Activated gamma-delta T cell treated with Interleukin-2 at 50 U/mL for 16 hours (primary cell): ENCODE measurements at regions not wholly inside any gene's neighbourhood (a gene's known extent, or its start where the extent isn't known, plus 50 kb on each side); places are given as distances from the start of the nearest gene placed in this dataset.

ENCODE experiments used
- DNase-seq: peaks from one replicate; pipeline ENCODE4 v3.0.0-alpha.2; 2020

DNA sequence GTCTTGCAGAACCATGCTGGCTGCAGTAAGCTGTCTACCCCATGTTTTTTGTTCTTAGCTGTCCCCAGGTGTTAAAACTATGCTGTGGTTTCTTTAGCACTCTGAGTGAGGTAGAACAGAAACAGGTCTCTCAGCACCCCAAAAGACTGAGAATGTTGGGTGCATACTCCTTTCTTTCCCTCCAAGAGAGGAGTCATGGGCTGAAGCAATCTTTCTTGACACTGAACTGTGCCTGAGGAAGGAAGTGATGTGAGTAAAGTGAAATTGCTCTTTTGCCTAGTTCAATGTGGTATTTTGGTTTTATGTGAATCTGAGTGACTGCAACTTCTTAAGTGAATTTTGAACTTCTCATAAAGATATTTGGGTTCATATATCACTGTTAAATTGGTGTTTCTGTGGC is 138.0 kb upstream of the MCHR2 start:
- DNase-seq = no peak

GRCh38 chr6:100130630-100131029 is 136.6 kb upstream of the MCHR2 start:
- no peak for DNase-seq

- DNase-seq = no peak
Measured at GRCh38 chr6:100126790-100127484, 132.9 kb upstream of the MCHR2 start.

- no peak for DNase-seq
Measured at GRCh38 chr6:100121854-100122609, 128.0 kb upstream of the MCHR2 start.

- DNase-seq = no peak
Measured at GRCh38 chr6:100119261-100119660, 125.2 kb upstream of the MCHR2 start.

DNA sequence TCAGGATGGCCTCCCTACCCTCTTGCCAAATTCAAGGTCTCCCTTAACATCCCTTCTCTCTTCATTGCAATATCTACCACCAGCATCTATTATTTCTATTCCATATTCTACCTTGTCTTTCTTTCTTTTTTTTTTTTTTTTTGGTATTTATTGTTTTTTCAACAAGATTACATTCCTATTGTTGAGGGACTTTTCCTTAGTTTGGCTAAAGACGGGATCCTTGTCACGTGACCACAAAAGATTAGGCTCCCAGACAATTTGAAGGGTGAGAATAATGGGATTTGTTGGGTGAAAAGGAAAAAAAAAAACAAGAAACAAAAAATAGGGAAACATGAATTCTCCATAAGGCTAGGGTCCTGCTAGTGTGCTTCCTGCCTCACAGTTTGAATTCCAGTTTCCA is 124.3 kb upstream of the MCHR2 start:
- DNase-seq = no peak

DNA sequence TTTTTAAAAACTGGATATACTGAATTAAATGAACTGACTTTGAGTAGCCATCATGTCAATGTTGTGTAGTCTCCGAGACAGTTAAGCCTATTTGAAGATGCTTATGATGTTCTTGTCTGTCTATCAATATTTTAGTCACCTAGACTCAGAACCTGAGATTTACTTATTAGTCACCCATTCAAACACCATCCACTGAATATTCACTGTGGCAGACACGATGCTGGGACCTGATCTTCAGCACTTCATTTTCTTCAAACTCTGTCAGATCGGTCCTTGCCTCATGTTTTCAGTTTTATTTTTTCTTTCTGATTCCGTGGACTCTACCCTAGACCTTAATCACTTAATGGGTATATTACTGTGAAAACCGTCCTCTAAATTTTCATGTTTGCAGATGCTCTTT is 123.7 kb upstream of the MCHR2 start:
- no peak for DNase-seq

DNA sequence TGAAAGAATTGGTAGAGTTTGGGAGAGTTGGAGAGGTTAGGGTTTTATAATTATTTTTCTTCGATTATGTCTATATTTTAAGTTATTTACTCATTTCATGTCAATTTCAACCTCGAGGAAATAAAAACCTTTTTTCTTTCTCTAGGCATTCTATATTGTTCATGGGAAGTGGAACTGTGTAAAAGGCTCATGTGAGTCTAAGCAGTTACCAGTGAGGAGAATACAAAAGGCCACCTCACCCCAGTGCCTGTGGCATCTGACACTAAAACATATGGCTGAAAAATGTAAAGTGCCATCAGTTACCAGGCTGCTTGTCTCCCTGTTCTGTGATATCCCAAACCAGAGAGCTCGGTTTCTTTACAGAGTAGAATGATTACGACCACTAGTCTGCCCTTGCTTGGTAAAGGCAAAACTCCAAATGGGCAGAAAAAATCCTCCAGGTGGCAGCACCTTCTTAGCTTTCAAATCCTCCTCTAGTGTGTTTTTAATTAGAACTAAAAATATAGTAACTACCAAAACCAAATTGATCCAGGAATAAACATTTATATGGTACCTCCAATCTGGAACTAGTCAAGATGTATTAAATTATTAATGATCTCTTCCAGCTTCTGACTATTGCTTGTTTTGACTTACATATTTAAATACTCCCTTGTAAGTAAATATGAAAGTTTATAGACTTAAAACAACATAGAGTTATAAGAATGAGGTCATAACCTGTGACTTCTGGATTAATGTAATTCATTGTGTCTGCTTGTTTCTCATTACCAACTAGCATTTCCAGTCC is 122.6 kb upstream of the MCHR2 start:
- no peak for DNase-seq

DNA sequence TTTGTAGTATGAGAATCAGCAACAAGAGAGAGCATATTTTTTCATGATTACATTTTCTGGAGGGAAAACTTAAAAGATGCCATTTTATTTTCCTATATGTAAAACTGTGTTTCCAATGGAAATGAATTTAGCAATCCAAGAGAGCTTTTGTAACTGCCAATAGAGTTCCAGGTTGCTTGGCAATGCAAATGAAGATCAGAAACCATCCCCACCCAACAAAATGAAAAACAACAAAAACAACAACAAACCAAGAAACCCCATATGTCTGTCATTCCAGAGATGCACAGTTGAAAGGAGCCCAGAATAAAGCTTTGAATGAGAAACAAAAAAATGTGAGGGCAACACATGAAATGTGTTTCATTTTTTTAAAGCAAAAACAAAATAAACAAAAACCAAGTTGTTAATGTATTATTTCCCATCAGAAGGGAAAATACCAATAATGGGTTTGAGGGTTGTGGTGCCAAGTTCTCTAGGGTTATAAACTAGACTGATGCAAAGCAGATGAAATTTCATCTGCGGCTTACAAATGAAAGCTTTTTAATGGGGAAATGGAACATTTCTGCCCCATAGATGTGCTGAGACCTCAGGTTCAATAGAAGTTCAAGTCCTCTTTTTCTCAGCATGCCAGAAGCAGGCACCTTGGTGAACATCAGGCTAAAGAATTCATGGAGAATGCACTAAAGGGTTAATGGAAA is 121.5 kb upstream of the MCHR2 start:
- no peak for DNase-seq

DNA sequence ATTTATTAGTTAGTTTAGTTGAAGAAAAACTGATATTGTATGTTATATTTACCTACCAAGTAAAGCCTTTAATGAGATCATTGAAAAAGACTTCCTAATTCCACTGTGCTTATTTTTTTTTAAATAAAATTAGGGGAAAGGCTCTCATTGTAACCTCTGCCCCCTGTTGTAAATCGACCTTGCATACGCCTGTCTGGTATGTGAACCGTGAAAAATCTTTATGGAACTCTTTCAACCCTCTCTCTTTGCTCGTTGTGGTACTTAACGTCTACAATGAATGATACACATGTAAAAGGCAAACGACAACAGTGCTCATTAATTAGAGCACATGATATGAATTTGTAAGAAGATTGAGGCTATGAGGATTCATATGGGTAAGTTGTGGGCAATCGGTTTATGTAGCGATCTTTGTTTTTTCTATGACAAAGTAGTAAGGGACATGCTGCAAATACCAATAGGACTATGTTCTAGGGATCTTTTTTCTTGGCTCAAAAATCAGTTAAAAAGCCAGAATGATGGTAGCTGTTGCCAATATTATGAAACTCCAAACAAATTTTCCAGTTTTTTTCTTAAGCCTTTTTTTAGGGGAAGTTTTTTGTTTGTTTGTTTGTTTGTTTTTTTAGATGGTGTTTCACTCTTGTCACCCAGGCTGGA is 119.0 kb upstream of the MCHR2 start:
- DNase-seq = no peak

DNA sequence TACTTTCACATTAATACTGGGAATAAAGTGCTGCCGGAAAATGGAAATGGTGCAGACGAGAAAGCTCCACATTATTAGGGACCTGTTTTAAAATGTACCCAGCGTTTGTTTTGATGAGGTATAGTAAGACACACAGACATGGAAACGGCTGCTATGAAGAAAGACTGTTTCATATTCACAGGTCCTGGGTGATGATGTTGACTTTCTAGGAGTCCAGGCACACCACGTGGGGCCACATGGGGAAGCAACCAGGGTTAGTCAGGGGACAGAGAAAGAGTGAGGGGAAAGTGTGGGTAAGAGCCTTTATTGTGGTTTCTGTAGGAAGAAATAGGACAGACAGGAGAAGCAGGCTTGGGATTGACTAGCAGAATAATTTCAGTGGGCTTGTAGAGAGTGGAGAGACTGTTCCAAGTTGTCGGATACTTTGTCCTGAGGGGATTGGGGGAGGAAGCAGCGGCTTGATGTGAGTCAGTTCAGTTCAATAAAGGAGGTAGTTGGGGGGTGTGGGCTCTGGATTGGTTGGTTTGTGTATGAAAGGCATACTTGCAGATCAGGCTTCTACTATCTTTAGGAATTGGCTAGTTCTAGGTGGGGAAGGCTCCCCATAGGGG is 112.0 kb upstream of the MCHR2 start:
- no peak for DNase-seq

GRCh38 chr6:100105138-100105537 is 111.1 kb upstream of the MCHR2 start:
- no peak for DNase-seq

DNA sequence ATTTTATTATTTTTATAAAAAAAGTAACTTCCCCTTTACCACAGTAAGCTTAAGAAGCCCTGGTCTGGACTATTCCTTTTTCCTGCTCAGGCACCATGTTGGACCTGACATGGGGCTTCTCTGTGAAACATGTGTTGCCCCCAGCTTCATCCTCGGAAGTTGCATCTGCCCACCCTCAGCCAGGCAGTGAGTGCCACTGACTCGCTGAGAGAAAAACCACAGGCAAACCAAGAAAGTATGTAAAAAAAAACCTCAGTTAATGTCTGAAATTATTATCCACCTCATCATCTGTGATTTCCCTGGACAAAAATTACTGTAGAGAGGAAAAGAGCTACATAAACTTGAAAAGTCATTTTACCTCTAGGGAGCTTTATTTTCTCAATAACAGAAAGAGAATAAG is 109.9 kb upstream of the MCHR2 start:
- DNase-seq = no peak

GRCh38 chr6:100103194-100103593 is 109.2 kb upstream of the MCHR2 start:
- no peak for DNase-seq

- no peak for DNase-seq
Measured at GRCh38 chr6:100101644-100102043, 107.6 kb upstream of the MCHR2 start.

- DNase-seq = no peak
Measured at GRCh38 chr6:100100776-100101175, 106.8 kb upstream of the MCHR2 start.

DNA sequence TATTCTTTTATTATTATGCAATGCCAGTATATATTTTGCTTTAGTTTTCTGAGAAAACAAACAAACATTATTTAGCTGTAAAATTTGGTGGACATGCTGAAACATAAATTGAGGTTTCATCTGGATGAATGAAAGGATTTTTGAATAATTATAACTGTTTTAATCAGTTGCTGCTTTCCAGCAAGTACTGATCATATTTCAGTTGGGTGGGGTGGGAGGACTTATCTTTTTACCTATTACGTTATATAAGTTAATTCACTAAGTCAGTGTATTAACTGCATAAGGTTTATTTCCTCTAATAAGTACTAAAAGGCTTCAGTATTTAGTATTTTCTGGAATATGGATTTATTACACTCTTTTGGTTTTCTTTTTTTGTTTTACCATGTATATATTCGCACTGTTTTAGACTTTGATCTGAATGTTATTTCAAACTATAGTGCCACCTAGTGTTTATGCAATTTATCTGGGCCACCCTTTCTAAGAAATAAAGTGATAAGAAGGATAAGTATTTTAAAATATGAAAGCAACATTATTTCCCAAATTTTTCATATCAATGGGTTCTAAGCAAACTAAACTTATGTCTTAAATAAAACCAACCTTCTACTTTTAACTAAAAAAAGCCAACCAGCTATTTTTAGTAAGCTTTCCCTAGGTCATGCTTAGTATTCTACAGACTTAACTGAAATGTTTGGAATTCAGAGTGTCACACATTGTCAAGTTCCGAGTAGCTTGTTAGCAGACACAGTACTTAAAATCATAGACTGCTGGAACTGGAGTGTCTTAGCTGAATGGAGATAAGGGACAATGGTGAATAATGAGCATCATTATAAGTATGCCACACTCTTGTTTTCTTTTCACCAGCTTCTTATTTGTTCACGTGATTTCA is 105.4 kb upstream of the MCHR2 start:
- DNase-seq = no peak

DNA sequence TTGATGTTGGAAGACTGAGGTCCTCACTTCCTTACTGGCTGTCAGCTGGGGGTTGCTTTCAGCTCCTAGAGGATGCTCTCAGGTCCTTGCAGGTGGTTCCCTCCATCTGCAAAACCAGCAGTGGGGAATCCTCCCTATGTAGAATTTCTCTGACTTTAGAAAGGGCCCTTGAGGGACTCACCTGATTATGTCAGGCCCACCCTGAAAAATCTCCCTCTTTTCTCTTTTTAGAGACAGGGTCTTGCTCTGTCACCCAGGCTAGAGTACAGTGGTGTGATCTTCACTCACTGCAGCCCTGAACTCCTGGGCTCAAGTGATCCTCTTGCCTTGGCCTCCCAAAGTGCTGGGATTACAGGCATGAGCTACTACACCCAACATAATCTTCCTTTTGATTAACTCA is 102.9 kb upstream of the MCHR2 start:
- no peak for DNase-seq

DNA sequence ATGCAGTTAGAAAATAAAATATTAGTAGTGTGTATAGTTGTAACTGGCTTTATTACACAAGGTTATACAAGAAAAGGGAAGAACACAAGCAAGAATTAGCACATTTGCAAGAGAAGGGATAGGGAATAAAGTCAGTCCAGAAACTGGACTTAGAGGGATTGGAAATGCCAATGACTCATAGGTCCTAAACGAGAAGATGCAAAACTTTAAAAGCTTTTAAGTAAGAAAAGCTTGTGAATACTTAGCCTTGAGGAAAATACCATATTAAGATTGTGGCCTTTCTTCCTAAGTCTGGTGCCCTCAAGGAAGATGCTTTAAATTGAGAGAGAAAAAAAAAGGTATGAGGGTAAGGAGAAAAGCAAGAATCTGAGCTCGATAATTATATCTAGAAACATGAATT is 102.3 kb upstream of the MCHR2 start:
- no peak for DNase-seq

GRCh38 chr6:100093405-100093804 is 99.4 kb upstream of the MCHR2 start:
- DNase-seq = no peak

DNA sequence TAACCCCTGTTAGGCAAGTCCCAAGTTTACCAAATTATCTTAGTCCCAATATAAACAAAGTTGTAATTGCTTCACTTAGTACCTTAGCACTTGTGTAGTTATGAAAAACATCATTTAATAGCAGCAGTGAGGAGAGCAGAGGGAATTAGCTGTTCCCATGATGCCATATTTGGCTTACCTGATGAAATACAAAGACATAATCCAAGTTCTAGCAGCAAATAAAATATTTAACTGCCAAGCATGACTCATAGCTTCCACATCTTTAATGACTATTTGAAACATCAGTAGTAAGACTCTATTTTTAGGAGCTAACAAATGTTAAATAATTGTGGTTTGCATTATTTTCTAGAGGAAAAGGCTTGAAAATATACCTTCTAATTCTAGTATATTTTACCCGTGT is 94.0 kb upstream of the MCHR2 start:
- DNase-seq = no peak
